GM13976 (cell line): ENCODE measurements at regions not wholly inside any gene's neighbourhood (a gene's known extent, or its start where the extent isn't known, plus 50 kb on each side); places are given as distances from the start of the nearest gene placed in this dataset.

Experiments used
- DNase-seq: peaks from one replicate; pipeline ENCODE4 v3.0.0; 2012; ENCODE audit warnings: low spot score
- CTCF ChIP-seq: IDR thresholded peaks from 2 replicates; pipeline ENCODE4 v1.5.1; 2012; ENCODE audit warnings: borderline replicate concordance, mild to moderate bottlenecking; ENCODE audit not compliant: insufficient read depth; ENCODE audit errors: extremely low read depth, missing control alignments, control extremely low read depth
- in situ Hi-C: fragments of 300-500 bp; cut with MboI; formaldehyde crosslinking; loops from one replicate; pipeline ENCODE4 v1.12.0; 2022; ENCODE audit warnings: low sequenced_read_pairs, mixed read lengths, inconsistent platforms; ENCODE audit not compliant: unreplicated experiment

- no peak for DNase-seq
- no peak for TF ChIP-seq CTCF
- in situ Hi-C loops = no loop called here
These were observed 780.7 kb downstream of the FLRT2 start for GRCh38 chr14:86310611-86311010.

- no peak for DNase-seq
- TF ChIP-seq CTCF = no peak
- in situ Hi-C loops = no loop called here
These were observed 780.2 kb downstream of the FLRT2 start for GRCh38 chr14:86310148-86310547.

GRCh38 chr14:86305058-86305457, 775.1 kb downstream of the FLRT2 start:
- no peak for DNase-seq
- no peak for TF ChIP-seq CTCF
- in situ Hi-C loops = no loop called here

DNA sequence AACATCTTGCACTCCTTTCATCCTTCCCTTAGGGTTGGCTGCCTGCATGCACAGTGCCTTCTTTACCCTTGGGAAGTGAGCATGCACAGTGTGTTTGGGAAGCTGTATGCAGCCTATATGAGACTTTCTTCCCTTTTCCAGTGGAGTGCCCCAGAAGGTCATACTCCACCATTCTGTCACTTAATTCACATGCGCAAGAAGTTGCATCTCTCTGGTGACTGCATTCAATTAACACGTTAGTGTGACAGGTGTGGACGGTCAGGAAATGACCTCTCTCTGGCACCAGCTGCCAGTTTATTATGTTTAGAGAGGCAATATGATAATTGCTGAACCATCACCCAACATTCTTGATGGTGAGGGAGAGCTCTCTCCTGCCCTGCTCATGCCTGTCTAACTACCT, 770.0 kb downstream of the FLRT2 start:
- in situ Hi-C loops = no loop called here
- no peak for DNase-seq
- no peak for TF ChIP-seq CTCF

GRCh38 chr14:86296173-86296572, 766.2 kb downstream of the FLRT2 start:
- no peak for DNase-seq
- in situ Hi-C loops = no loop called here
- no peak for TF ChIP-seq CTCF

DNA sequence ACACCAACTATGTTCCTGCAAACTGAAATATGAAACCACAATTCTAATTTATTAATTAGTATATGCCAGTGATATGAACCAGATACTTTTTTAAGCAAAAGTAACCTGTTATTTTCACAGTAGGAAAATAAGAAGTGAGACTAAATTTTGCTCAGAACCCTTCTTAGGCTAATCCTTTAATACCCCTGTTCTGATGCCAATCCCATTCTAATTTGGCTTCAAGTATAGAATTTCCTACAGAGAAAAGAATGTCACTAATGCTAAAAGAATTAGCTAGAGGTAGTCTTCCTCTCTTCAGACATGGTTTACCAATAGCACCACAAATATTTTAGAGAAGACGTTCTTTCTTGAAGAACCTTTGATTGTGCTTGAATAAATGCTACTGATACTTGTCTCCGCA, 758.4 kb downstream of the FLRT2 start:
- no peak for DNase-seq
- in situ Hi-C loops = no loop called here
- TF ChIP-seq CTCF = no peak

GRCh38 chr14:86279405-86279804, 749.5 kb downstream of the FLRT2 start:
- in situ Hi-C loops = no loop called here
- no peak for DNase-seq
- no peak for TF ChIP-seq CTCF
